Spleen (tissue), 7 donors: ENCODE measurements at regions not wholly inside any gene's neighbourhood (a gene's known extent, or its start where the extent isn't known, plus 50 kb on each side); places are given as distances from the start of the nearest gene placed in this dataset.

Source experiments
- POLR2A ChIP-seq, 3 donors: fragments of 450-650 bp; IDR thresholded peaks; one replicate each; pipeline ENCODE4 v1.5.1; 2017; ENCODE audit warnings: antibody characterized with exemption in 3 of 3, mild to moderate bottlenecking in 1 of 3
- TF ChIP-seq, protein P1 (sequence below), 11 experiments: fragments of 200-600 bp in 7 of 11; fragments of 450-650 bp in 4 of 11; sonication (generic) in 4 of 11; IDR thresholded peaks in 8 of 11; conservative IDR thresholded peaks in 3 of 11; 1 replicate in 7 of 11; 2 replicates in 4 of 11; pipeline versions ENCODE4 v1.4.0 to v1.8.0; 2016 to 2021; ENCODE audit warnings: antibody characterized with exemption in 11 of 11, inconsistent platforms in 4 of 11, mild to moderate bottlenecking in 1 of 11
- donor health status: DM: no; HTN: no; CAD: no; lungs with moderate emphysema.
- donor health status: DM: no; HTN: no; CAD: no.
- donor health status: DM: no; HTN: no; CAD: no.

DNA sequence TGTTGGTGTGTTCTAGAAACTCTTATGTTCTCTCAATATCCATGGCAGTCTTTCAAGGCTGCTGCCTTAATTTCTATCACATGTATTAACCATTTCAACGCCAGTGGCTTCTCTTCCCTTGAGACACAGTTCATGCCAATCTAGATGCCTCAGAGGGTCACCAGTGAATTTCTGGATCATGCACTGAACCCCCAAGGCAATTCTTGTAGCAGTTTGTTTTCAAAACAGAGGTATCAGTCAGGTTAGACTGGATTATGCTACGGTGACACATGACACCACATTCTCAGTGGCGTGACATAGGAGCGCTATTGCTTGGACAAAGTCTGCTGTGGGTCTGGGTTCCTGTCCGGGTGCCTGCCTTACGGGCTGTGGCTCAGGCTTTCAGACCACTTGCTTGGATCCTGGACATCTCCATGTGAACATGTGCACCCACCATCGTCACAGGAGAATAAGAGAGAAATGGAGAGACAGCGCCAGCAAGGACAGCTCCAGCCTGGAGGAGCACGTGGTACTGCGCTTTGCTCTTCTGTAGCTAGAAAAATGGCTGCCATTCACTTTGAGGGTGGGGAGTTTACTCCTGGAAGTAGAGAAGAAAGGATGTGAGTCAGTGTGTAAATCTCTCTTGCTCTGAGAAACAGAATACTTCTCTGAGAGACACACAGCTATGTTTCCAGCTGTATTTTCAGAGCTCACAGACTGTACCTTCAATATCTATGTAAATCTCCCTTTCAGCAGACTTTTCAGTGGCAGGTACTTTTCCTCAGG, 329.3 kb upstream of the ADCY2 start:
- TF ChIP-seq, protein P1, sequence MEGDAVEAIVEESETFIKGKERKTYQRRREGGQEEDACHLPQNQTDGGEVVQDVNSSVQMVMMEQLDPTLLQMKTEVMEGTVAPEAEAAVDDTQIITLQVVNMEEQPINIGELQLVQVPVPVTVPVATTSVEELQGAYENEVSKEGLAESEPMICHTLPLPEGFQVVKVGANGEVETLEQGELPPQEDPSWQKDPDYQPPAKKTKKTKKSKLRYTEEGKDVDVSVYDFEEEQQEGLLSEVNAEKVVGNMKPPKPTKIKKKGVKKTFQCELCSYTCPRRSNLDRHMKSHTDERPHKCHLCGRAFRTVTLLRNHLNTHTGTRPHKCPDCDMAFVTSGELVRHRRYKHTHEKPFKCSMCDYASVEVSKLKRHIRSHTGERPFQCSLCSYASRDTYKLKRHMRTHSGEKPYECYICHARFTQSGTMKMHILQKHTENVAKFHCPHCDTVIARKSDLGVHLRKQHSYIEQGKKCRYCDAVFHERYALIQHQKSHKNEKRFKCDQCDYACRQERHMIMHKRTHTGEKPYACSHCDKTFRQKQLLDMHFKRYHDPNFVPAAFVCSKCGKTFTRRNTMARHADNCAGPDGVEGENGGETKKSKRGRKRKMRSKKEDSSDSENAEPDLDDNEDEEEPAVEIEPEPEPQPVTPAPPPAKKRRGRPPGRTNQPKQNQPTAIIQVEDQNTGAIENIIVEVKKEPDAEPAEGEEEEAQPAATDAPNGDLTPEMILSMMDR (IDR thresholded peaks at IDR 0.05 in 8 of 11, conservative IDR thresholded peaks at IDR 0.05 in 3 of 11), result no peak
- no peak for TF ChIP-seq POLR2A (IDR thresholded peaks at IDR 0.05)
